Posterior cingulate gyrus (tissue), 11 donors: ENCODE measurements at regions not wholly inside any gene's neighbourhood (a gene's known extent, or its start where the extent isn't known, plus 50 kb on each side); places are given as distances from the start of the nearest gene placed in this dataset.

Source experiments
- DNase-seq, 10 donors: peaks; one replicate each; pipeline versions ENCODE4 v3.0.0 to v3.0.0-alpha.2; 2020 to 2021; ENCODE audit warnings: mixed read lengths in 3 of 10
- intact Hi-C: fragments of 100-400 bp; cut with DNase I; formaldehyde crosslinking; loops from one replicate; pipeline ENCODE4 v1.15.1; 2023

DNA sequence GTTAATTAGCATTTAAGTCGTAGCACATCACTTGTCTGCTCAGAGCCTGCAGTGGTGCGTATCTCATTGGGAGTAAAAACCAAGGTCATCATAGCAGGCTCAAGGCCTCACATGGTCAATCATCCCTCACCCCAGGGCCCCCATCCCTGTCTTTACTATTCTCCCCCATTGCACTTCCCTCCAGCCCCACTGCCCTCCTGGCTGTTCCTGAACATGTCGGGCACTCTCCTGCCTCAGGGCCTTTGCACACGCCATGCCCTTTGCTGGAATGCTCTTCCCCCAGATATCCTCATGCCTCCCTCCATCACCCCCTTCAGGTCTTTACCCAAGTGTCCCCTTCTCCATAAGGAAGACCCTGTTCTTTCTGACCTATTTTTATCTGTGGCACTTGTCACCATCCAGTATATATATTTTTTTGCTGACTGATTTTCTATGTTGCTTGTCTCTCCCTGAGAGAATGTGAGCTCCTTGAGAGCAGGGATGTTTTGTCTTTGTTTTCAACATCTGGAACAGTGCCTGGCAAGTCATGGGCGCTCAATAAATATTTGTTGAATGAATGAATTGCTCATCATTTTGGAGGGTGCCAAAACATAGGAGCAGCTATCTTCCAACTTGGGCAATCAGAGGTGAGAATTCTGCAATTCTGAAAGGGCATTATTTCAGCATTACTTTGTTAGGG lies 74.1 kb upstream of the POU3F1 start:
- peak in 1 of 10 donors; percentile 49 for DNase-seq

DNA sequence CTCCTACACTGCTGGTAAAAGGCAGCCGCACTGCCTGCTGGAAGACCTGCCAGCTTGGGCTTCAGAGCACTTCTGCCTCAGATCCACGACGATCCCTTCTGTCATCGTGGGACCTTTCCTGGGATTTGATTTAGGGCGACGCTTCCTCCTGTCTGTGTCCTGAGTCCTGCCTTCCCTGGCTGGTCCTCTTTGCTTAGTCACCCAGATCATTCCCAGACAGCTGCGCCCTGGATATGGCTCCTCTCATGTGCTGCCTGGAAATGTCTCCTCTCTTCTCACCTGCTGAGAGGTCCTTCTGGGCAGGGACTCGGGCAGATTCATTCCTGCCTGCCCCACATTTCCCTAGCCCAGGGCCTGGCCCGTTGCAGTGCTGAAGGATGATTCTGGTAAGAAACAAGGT lies 72.4 kb upstream of the POU3F1 start:
- peak in 1 of 10 donors; percentile 19 for DNase-seq

More for the DNA sequence above, 74.1 kb upstream of the POU3F1 start:
- intact Hi-C loops = no loop called here

DNA sequence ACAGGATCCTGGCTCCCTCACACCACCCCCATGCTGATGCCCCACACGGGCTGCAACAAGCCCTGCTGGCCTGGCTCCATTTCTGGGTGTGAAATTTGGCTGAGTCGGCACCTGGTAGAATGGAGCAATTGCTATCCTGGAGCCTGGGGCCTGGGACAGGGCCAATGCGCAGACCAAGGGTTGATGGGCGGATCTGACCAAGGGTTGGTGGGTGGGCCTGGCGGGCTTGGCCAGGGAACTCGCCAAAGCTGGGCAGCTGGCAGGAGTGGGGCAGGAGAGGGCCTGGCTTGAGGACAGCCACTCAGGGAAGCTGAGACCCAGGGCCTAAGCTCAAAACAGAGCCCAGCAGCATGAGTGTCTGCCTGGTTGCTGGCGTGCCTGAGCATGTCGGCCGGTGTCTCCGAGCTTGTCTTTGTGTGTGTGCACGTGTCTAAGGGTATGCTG lies 70.9 kb upstream of the POU3F1 start:
- intact Hi-C loops = loop anchor here (10.0 kb wide), 1 partner anchor 217 kb away; no protein-coding TSS in a partner anchor
- peak in 4 of 10 donors; percentile 20 to 85 (median 42) for DNase-seq

More for the DNA sequence above, 72.4 kb upstream of the POU3F1 start:
- intact Hi-C loops = loop anchor here (10.0 kb wide), 1 partner anchor 216 kb away; no protein-coding TSS in a partner anchor

DNA sequence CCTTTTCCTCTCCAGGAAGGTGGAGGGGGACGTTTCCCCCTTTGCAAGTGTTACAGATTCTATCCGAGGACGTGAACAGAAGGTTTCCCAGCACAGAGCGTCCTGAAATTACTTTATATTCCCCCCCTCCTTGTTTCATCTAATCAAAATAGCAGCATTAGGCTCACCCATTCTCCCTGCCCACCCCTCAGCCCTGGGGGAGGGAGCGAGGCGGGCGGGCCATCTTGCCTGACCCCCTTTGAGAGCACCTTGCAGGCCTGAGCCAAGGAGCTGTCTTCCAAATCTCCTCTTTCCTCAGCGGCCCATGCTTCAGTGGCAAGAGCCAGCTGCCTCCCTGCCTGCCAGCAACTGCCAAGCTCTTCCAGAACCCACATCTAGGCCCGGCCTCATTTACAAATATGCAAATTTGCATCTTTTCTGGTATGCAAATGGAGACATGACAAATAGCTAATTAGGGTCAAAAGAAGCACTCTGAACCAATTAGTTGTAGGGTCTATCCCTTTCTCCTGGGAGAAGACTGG lies 69.1 kb upstream of the POU3F1 start:
- intact Hi-C loops = loop anchor here (10.0 kb wide), 1 partner anchor 219 kb away; no protein-coding TSS in a partner anchor
- peak in 5 of 10 donors; percentile 30 to 88 (median 54) for DNase-seq

DNA sequence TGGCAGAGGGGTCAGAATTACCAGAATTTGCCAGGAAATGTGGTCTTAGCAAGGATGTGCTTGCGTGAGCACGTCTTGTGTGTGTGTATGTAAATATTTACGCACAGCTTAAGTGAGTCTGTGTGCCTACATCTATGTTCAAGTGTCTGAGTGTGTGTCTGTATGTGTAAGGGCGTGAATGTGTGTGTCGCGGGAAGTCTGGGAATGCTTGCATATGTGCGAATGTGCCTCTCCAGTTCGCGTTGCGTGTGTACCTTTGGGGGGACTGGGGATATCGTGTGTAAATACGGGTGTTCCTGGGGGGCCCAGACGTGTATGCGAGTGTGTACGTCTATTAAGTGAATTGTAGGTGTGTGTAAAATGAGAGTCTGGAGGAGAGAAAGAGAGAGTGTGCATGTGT lies 68.6 kb upstream of the POU3F1 start:
- peak in 1 of 10 donors; percentile 51 for DNase-seq
- intact Hi-C loops = loop anchor here (10.0 kb wide), 1 partner anchor 220 kb away; no protein-coding TSS in a partner anchor

DNA sequence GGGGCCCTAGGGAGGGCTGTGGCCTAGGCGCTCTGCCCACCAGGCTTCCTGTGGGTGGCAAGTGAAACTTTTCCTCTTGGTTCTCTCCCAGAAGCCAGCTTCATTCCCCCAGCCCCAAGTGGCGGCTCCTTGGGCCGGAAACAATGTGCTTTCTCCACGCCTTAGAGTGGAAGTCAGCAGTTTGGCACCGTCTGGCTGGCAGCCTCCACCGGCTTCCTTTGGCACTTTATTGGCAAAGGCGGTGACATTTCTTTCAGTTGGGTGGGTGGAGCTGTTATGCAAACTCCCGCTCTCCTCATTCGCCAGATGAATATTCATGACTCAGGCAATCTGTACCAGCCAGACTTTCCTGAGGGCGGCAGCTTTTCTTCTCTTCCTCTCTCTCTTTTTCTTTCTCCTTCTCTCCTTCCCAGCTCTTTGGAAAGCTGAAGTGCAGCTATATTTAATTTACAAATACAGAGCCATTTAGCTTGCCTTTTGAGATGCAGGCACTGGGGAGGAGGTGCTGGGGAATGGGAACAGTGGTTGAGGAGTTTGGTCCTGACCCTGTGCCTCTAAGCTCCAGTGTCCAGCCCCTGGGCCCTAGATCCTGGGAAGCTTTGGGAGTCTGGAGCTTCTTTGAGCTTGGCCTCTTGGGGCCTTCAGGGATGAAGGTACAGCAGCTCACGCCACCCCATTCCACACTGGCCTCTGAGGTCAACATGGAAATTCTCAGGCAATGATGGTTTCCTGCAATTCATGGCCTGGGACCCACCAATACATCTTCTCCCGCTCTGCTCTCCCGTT lies 67.8 kb upstream of the POU3F1 start:
- peak; percentile 37 to 95 (median 73) for DNase-seq
- intact Hi-C loops = loop anchor here (10.0 kb wide), 1 partner anchor 220 kb away; no protein-coding TSS in a partner anchor

DNA sequence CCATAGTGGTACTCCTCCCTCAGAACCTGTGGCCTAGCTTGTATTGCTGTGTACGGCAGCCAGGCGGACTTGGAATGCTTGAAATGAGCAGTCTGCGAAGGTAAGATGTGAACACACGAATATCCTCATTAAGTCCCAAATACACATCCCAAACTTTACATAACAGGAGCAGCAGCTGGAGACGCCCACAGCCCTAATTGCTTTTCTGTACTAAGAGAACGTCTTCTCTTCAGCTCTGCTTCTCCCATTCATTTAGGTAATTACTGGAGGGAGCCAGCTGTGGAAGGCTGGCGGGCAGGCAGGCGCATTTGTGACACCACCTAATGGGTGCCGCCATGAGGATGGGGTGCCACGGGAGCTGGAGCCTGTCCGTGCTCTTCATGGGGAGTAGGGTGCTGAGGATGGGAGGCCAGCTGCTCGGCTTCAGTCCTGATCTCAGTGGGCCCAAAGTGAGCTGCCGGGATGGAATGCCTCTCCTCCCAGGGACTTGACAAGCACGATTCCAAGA lies 66.6 kb upstream of the POU3F1 start:
- peak in 2 of 10 donors; percentile 70 to 79 for DNase-seq
- intact Hi-C loops = loop anchor here (10.0 kb wide), 1 partner anchor 222 kb away; no protein-coding TSS in a partner anchor

DNA sequence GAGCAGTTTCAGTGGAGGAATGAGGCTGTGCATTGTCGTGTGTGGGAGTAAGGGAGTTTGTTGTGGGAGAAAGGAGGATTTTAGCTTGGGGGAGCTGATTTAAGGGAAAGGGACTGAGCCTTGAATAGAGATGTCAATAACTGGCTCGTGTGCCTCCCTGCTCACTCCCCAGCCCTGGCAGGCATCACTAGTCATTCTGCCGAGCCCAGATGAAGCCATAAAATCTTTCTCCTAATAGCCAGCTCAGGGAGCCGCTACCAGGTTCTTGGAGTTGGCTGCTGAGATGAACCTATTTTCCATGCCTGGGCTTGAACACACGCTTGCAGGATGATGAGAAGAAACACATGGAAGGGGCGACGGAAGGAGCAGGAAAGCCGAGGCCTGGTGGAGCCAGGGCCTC lies 65.0 kb upstream of the POU3F1 start:
- intact Hi-C loops = loop anchor here (10.0 kb wide), 1 partner anchor 223 kb away; no protein-coding TSS in a partner anchor

DNA sequence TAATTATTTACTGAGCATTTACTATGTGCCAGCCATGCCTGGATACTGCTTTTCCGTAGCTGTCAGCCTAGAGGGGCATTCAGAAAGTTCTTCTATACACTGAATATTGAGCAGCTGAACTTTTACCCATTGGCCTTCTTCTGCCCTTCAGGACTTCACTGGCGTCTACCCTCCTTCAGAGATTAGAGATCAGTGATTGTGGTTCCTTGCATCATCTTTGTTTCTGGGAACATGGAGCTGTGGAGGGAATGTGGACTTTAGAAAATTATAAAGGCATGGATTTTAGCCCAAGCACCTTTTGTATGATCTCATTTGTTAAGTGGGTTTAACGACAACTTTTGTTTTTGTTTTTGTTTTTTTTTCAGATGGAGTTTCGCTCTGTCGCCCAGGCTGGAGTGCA lies 58.7 kb upstream of the POU3F1 start:
- no peak for DNase-seq
- intact Hi-C loops = no loop called here

More for the DNA sequence above, 65.0 kb upstream of the POU3F1 start:
- DNase-seq = no peak

DNA sequence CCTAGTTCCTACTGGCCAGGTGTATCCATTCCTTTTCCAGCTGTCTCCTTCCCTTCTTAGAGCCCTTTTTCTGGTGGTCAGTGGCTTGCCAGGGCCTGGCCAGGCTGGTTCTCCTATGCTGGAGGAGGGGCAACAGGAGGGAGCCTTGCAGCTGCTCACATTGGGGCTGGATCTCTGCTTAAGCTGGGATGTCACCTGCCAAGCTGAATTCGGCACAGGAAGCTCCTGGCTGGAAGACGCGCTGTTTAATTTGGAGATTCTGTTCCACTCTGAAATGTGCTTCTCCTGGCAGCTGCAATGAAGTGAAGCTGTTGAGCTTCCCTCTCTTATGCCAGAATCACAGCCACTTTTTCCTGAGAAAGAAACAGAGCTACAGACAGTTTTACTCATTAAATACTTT lies 56.0 kb upstream of the POU3F1 start:
- intact Hi-C loops = no loop called here
- DNase-seq = peak in 1 of 10 donors; percentile 22

DNA sequence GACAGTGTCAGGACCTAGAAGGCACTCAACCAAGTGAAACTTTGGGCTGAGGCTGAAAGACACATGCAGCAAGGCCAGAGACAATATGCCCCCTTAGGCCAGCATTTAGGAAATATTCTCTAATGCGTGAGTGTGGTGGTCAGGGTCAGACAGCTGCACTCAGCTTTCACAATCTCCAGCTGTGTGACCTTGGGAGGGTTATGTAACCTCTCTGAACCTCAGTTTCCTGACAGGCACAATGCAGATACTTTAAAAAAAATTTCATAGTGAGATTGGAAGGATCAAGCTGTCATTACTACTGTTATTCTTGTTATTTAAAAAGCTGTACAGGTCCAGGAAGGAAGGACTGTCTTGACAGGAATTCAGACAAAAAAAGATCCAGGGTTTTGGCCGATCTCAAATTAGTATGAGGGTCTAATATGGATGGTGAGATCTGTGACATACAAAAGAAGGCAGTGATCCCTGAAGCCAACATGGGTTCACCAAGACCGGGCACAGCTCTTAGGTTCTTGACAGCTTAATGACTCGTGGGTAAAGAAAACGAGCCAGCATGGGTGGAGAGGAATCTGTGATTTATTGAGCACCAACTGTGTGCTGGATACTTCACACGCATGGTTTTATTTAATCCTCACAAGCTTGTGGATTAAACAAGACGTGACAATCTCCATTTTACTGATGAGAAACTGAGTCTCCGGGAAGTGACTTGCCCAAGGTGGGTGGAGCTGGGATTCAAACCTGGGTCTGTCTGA lies 54.6 kb upstream of the POU3F1 start:
- peak in 1 of 10 donors; percentile 14 for DNase-seq
- intact Hi-C loops = no loop called here

DNA sequence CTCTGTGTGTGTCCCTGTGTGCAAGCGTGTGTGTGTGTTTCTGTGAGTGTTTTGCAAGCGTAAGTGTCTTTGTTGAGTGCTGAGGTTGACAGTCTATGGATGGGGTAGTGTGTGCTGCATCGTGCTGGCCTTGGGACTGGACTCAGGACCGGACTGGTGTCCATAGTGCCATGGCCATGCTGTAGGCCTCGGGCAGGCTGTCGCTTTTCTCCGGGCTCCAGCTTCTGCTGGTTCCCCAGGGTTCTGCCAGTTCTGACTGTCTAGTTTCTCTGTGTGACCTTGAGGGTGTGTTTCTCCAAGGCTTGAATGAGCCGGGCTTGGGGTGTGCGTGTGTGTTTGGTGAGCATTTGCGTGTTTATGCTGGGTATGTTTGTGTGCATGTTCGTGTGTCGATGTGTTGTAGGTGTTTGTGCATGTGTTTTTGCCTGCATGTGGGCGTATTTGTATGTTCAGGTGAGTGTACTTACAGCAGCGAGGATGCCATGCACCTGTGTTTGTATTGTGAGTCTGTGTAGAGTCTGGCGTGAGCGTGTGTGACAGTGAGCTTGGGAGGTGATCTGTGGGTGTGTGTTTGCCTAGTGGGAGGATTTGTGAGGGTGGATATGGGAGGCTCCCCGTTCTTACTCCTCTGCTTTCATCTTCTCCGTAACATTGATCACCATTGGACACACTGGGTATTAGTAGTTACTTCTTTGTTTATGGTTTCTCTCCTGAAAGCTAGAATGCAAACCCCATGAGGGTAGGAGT lies 51.7 kb upstream of the POU3F1 start:
- peak in 1 of 10 donors; percentile 77 for DNase-seq
- intact Hi-C loops = no loop called here

DNA sequence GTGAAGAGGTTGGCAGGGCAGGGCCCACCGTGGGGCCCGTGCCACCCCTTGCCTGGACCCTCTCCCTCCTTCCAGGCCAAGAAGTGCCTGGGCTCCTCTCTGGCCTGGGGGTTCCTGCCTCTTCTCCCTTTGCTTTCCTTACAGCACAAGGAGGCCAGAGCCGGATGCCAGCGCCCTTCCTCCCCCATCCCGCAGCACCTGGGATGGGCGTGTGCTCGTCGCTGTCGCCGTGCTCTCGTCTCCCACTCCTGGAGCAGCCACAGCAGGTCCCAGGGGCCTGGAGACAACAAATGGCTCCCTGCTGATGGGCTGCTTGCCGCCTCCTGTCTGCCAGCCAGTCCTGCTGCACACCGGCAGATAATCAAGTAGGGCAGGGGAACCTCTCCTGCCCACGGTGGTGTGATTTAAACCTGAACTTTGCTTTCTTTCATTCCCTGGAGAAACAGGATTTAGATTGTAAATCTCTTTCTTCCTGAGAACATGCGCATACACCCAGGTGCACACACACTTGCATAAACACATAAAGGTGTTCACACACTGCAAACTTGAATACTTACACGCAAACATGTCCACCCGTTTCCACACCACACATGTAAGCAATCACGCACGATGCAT lies 50.8 kb upstream of the POU3F1 start:
- peak in 1 of 10 donors; percentile 43 for DNase-seq
- intact Hi-C loops = no loop called here
